Neural cell (in vitro differentiated cells): ENCODE measurements at regions not wholly inside any gene's neighbourhood (a gene's known extent, or its start where the extent isn't known, plus 50 kb on each side); places are given as distances from the start of the nearest gene placed in this dataset.

Source experiments
- H2AFZ ChIP-seq: fragments of 200-600, 300-800 bp; sonication (generic), shearing (Covaris generic); 2 replicates; pipeline ENCODE4 v1.6.0; 2014; ENCODE audit warnings: low read depth, mild to moderate bottlenecking, antibody characterized with exemption, low read length, moderate library complexity
- H3F3A ChIP-seq: fragments of 200-600 bp; shearing (Covaris generic); 2 replicates; pipeline ENCODE4 v1.6.1; 2016; ENCODE audit warnings: mild to moderate bottlenecking, moderate library complexity, mixed read lengths, antibody characterized with exemption, low read length; ENCODE audit not compliant: insufficient read depth, poor library complexity, severe bottlenecking
- H3K27ac ChIP-seq: fragments of 200-600, 300-800 bp; sonication (generic), shearing (Covaris generic); 2 replicates; pipeline ENCODE4 v1.5.1; 2014; ENCODE audit warnings: mild to moderate bottlenecking, low read length, moderate library complexity
- H3K27me3 ChIP-seq: fragments of 300-800, 200-600 bp; sonication (generic), shearing (Covaris generic); 2 replicates; pipeline ENCODE4 v1.6.0; 2014; ENCODE audit warnings: mild to moderate bottlenecking, low read depth, low read length, moderate library complexity; ENCODE audit not compliant: insufficient read depth
- H3K36me3 ChIP-seq: fragments of 300-800, 200-600 bp; sonication (generic), shearing (Covaris generic); 2 replicates; pipeline ENCODE4 v1.5.1; 2014; ENCODE audit warnings: mild to moderate bottlenecking, antibody characterized with exemption, low read length, moderate library complexity; ENCODE audit not compliant: insufficient read depth
- H3K4me2 ChIP-seq: fragments of 300-800, 200-600 bp; sonication (generic), shearing (Covaris generic); 2 replicates; pipeline ENCODE4 v1.6.0; 2014; ENCODE audit warnings: mild to moderate bottlenecking, low read length
- H3K4me3 ChIP-seq: fragments of 300-800, 200-600 bp; sonication (generic), shearing (Covaris generic); 2 replicates; pipeline ENCODE4 v1.5.1; 2014; ENCODE audit warnings: mild to moderate bottlenecking, low read length, moderate library complexity
- H3K79me2 ChIP-seq: fragments of 200-600 bp; shearing (Covaris generic); replicated peaks from 2 replicates; pipeline ENCODE4 v1.6.0; 2014; ENCODE audit warnings: mild to moderate bottlenecking, low read length, moderate library complexity; ENCODE audit not compliant: insufficient read depth
- H3K9ac ChIP-seq: fragments of 300-800, 200-600 bp; sonication (generic), shearing (Covaris generic); 2 replicates; pipeline ENCODE4 v1.6.1; 2016; ENCODE audit warnings: mild to moderate bottlenecking, low read length, mixed read lengths
- H3K9me2 ChIP-seq: fragments of 200-600 bp; shearing (Covaris generic); 2 replicates; pipeline ENCODE4 v1.6.1; 2016; ENCODE audit warnings: mild to moderate bottlenecking, low read length, mixed read lengths; ENCODE audit not compliant: insufficient read depth
- H3K9me3 ChIP-seq: fragments of 200-600, 300-800 bp; sonication (generic), shearing (Covaris generic); 2 replicates; pipeline ENCODE4 v1.6.1; 2016; ENCODE audit warnings: mild to moderate bottlenecking, mixed run types, low read length, moderate library complexity, mixed read lengths
- H4K20me1 ChIP-seq: fragments of 200-600 bp; shearing (Covaris generic); 2 replicates; pipeline ENCODE4 v1.6.1; 2016; ENCODE audit warnings: mild to moderate bottlenecking, mixed run types; ENCODE audit not compliant: insufficient read depth
- EZH2 ChIP-seq: fragments of 200-600, 300-800 bp; shearing (Covaris generic), sonication (generic); IDR thresholded peaks from 2 replicates; pipeline ENCODE4 v1.6.1; 2014; ENCODE audit warnings: antibody characterized with exemption, low read length, borderline replicate concordance, mild to moderate bottlenecking; ENCODE audit not compliant: insufficient read depth, poor library complexity, severe bottlenecking
- MXI1 ChIP-seq: fragments of 450-650 bp; conservative IDR thresholded peaks from 2 replicates; pipeline ENCODE4 v1.6.1; 2014; ENCODE audit warnings: antibody characterized with exemption, mild to moderate bottlenecking; ENCODE audit not compliant: poor library complexity, severe bottlenecking
- POLR2AphosphoS5 ChIP-seq: IDR thresholded peaks from 2 replicates; pipeline ENCODE4 v1.6.1; 2012
- TF ChIP-seq, protein P1 (sequence below): IDR thresholded peaks from 2 replicates; pipeline ENCODE4 v1.6.1; 2012; ENCODE audit warnings: borderline replicate concordance
- TF ChIP-seq, protein P2 (sequence below): fragments of 450-650 bp; IDR thresholded peaks from 2 replicates; pipeline ENCODE4 v1.5.1; 2014; ENCODE audit warnings: antibody characterized with exemption, mild to moderate bottlenecking, moderate library complexity; ENCODE audit not compliant: poor library complexity, severe bottlenecking

GRCh38 chr2:196535061-196535460 lies 104.5 kb upstream of the CCDC150 start:
- H3K4me2 ChIP-seq, result no peak overlapping the region
- H3K9me2 ChIP-seq, result no peaks in the 10 kb centered on the region
- no peaks in the 10 kb centered on the region for H3K27me3 ChIP-seq
- H3K27ac ChIP-seq, result no peak overlapping the region
- TF ChIP-seq MXI1 (no peak), POLR2AphosphoS5 (no peak)
- TF ChIP-seq, protein P1, sequence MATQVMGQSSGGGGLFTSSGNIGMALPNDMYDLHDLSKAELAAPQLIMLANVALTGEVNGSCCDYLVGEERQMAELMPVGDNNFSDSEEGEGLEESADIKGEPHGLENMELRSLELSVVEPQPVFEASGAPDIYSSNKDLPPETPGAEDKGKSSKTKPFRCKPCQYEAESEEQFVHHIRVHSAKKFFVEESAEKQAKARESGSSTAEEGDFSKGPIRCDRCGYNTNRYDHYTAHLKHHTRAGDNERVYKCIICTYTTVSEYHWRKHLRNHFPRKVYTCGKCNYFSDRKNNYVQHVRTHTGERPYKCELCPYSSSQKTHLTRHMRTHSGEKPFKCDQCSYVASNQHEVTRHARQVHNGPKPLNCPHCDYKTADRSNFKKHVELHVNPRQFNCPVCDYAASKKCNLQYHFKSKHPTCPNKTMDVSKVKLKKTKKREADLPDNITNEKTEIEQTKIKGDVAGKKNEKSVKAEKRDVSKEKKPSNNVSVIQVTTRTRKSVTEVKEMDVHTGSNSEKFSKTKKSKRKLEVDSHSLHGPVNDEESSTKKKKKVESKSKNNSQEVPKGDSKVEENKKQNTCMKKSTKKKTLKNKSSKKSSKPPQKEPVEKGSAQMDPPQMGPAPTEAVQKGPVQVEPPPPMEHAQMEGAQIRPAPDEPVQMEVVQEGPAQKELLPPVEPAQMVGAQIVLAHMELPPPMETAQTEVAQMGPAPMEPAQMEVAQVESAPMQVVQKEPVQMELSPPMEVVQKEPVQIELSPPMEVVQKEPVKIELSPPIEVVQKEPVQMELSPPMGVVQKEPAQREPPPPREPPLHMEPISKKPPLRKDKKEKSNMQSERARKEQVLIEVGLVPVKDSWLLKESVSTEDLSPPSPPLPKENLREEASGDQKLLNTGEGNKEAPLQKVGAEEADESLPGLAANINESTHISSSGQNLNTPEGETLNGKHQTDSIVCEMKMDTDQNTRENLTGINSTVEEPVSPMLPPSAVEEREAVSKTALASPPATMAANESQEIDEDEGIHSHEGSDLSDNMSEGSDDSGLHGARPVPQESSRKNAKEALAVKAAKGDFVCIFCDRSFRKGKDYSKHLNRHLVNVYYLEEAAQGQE, result no peak
- TF ChIP-seq, protein P2, sequence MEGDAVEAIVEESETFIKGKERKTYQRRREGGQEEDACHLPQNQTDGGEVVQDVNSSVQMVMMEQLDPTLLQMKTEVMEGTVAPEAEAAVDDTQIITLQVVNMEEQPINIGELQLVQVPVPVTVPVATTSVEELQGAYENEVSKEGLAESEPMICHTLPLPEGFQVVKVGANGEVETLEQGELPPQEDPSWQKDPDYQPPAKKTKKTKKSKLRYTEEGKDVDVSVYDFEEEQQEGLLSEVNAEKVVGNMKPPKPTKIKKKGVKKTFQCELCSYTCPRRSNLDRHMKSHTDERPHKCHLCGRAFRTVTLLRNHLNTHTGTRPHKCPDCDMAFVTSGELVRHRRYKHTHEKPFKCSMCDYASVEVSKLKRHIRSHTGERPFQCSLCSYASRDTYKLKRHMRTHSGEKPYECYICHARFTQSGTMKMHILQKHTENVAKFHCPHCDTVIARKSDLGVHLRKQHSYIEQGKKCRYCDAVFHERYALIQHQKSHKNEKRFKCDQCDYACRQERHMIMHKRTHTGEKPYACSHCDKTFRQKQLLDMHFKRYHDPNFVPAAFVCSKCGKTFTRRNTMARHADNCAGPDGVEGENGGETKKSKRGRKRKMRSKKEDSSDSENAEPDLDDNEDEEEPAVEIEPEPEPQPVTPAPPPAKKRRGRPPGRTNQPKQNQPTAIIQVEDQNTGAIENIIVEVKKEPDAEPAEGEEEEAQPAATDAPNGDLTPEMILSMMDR, result no peak
- H3K36me3 ChIP-seq, result no peaks in the 10 kb centered on the region
- H3K9me3 ChIP-seq, result no peaks in the 10 kb centered on the region
- H2AFZ ChIP-seq, result no peak overlapping the region
- H4K20me1 ChIP-seq, result no peaks in the 10 kb centered on the region
- no peak overlapping the region for H3K4me3 ChIP-seq
- no peaks in the 10 kb centered on the region for H3F3A ChIP-seq
- no peak overlapping the region for H3K9ac ChIP-seq
- no peaks in the 10 kb centered on the region for H3K79me2 ChIP-seq

DNA sequence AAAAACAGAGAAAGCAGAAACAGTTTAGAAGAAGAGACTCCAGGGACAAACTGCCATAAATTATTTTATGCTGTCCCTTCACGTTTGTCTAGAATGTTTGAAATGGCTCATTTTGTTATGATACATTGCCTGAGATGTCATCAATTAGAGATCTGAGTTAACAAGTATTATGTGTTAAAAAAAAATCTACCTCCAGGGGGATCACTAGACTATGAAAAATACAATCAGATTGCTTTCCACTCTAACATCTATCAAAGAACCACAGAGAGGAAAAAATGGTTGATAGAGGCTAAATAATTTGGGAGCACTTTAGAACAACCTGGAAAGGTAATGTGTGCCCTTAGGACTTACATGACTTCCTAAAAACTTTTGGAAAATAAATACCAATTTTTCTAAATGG lies 103.8 kb upstream of the CCDC150 start:
- Histone ChIP-seq H4K20me1 (no peaks in the 10 kb centered on the region), H2AFZ (no peak overlapping the region), H3K36me3 (no peaks in the 10 kb centered on the region), H3K79me2 (no peaks in the 10 kb centered on the region), H3K9ac (no peak overlapping the region), H3K27me3 (no peaks in the 10 kb centered on the region), H3F3A (no peaks in the 10 kb centered on the region), H3K4me3 (no peak overlapping the region), H3K4me2 (no peak overlapping the region), H3K27ac (no peak overlapping the region), H3K9me3 (no peaks in the 10 kb centered on the region), H3K9me2 (no peaks in the 10 kb centered on the region)
- TF ChIP-seq, protein P2, result no peak
- no peak for TF ChIP-seq EZH2
- TF ChIP-seq, protein P1, result no peak
